K562 (cell line): ENCODE measurements at regions not wholly inside any gene's neighbourhood (a gene's known extent, or its start where the extent isn't known, plus 50 kb on each side); places are given as distances from the start of the nearest gene placed in this dataset.

Experiments used
- ATAC-seq: fragments of 200-7000 bp; cut with Tn5 transposase; 3 replicates; pipeline ENCODE4 v1.9.1; 2020; ENCODE audit warnings: moderate library complexity
- BruUV-seq: library from RNA; stranded (reverse); fragments of 400-500 nt; replicated peaks from 2 replicates; lab custom pipeline; 2021; lab: Mats Ljungman, UMichigan
- CTCF ChIA-PET: fragments of 300-600 bp; formaldehyde crosslinking; extraction: SDS; loops from one replicate; lab custom pipeline; 2021; ENCODE audit warnings: low intra/inter-chr PET ratio; lab: Yijun Ruan, JAX
- POLR2A ChIA-PET: fragments of 300-600, 350-650 bp; sonication (Branson Sonifier 250); formaldehyde crosslinking; extraction: SDS; loops from one replicate; lab custom pipeline; 2021; ENCODE audit warnings: antibody characterized with exemption, inconsistent platforms; lab: Yijun Ruan, JAX
- DNase-seq, 4 experiments: peaks; one replicate each; pipeline versions ENCODE4 v3.0.0 to v3.0.0-alpha.2; 2011 to 2018; ENCODE audit warnings: low spot score in 3 of 4, mixed read lengths in 3 of 4; ENCODE audit errors: extremely low read depth in 1 of 4
- FAIRE-seq: peaks from 2 replicates; lab custom pipeline; 2011; peaks lifted over from hg19 to GRCh38; lab: Jason Lieb, UNC
- H2AFZ ChIP-seq: 2 replicates; pipeline ENCODE4 v1.6.0; 2011; ENCODE audit warnings: low read depth, low read length, control low read depth, inconsistent platforms
- H3K27ac ChIP-seq: fragments of 200-600 bp; 3 replicates; pipeline ENCODE4 v1.8.0; 2011; ENCODE audit warnings: low read depth, mild to moderate bottlenecking, control low read depth, inconsistent platforms, low read length, moderate library complexity, mixed read lengths; ENCODE audit errors: extremely low read depth
- H3K27me3 ChIP-seq, 2 experiments: fragments of 300-600 bp in 1 of 2; 2 replicates in 1 of 2; 3 replicates in 1 of 2; pipeline versions ENCODE4 v1.6.0 to v1.8.0; 2011; ENCODE audit warnings: inconsistent platforms in 2 of 2, low read length in 2 of 2, mild to moderate bottlenecking in 1 of 2, mixed read lengths in 1 of 2, moderate library complexity in 1 of 2; ENCODE audit not compliant: control insufficient read depth in 2 of 2, insufficient read depth in 2 of 2
- H3K36me3 ChIP-seq: fragments of 300-600 bp; 3 replicates; pipeline ENCODE4 v1.8.0; 2011; ENCODE audit warnings: mild to moderate bottlenecking, low read length, inconsistent platforms; ENCODE audit not compliant: control insufficient read depth, insufficient read depth
- H3K4me1 ChIP-seq, 2 experiments: fragments of 200-600 bp in 1 of 2; replicated peaks in 1 of 2; 2 replicates in 1 of 2; 3 replicates in 1 of 2; pipeline versions ENCODE4 v1.5.1 to v1.8.0; 2011; ENCODE audit warnings: inconsistent platforms in 2 of 2, low read length in 2 of 2, mild to moderate bottlenecking in 1 of 2, mixed read lengths in 1 of 2, moderate library complexity in 1 of 2; ENCODE audit not compliant: control insufficient read depth in 2 of 2, insufficient read depth in 2 of 2
- H3K4me2 ChIP-seq: 2 replicates; pipeline ENCODE4 v1.6.1; 2011; ENCODE audit warnings: low read length, control low read depth, inconsistent platforms, mixed read lengths; ENCODE audit not compliant: insufficient read depth
- H3K4me3 ChIP-seq: fragments of 200-600 bp; sonication (generic), shearing (Covaris generic); 2 replicates; pipeline ENCODE4 v1.5.1; 2016; ENCODE audit warnings: control low read depth, inconsistent platforms
- H3K79me2 ChIP-seq: fragments of 200-600 bp; 3 replicates; pipeline ENCODE4 v1.8.0; 2011; ENCODE audit warnings: low read length, inconsistent platforms; ENCODE audit not compliant: control insufficient read depth, insufficient read depth
- H3K9ac ChIP-seq, 2 experiments: 2 replicates each; pipeline versions ENCODE4 v1.6.0 to v1.6.1; 2011; ENCODE audit warnings: low read depth in 2 of 2, low read length in 2 of 2, control low read depth in 1 of 2, inconsistent platforms in 1 of 2, mild to moderate bottlenecking in 1 of 2, mixed read lengths in 1 of 2; ENCODE audit not compliant: insufficient read depth in 1 of 2
- H3K9me1 ChIP-seq: one replicate; pipeline ENCODE4 v1.6.0; 2011; ENCODE audit warnings: inconsistent platforms, mild to moderate bottlenecking, low read length, moderate library complexity; ENCODE audit not compliant: control insufficient read depth, insufficient read depth
- H3K9me3 ChIP-seq: replicated peaks from 2 replicates; pipeline ENCODE4 v1.5.1; 2011; ENCODE audit warnings: low read depth, low read length, inconsistent platforms; ENCODE audit not compliant: control insufficient read depth, insufficient read depth
- H4K20me1 ChIP-seq: replicated peaks from 2 replicates; pipeline ENCODE4 v1.6.1; 2011; ENCODE audit warnings: low read length, inconsistent platforms, mixed read lengths; ENCODE audit not compliant: control insufficient read depth, insufficient read depth
- BDP1 ChIP-seq: IDR thresholded peaks from 3 replicates; pipeline ENCODE4 v1.6.1; 2011; ENCODE audit not compliant: insufficient read length, insufficient read depth
- CREB3 ChIP-seq: fragments of 450-650 bp; conservative IDR thresholded peaks from 2 replicates; pipeline ENCODE4 v1.6.1; 2016; ENCODE audit warnings: missing genetic modification characterization, low read depth, mild to moderate bottlenecking, missing compliant biosample characterization, moderate library complexity
- FOXK2 ChIP-seq, 2 experiments: fragments of 450-650 bp; IDR thresholded peaks in 1 of 2; conservative IDR thresholded peaks in 1 of 2; 2 replicates each; pipeline ENCODE4 v1.6.1; 2016; ENCODE audit warnings: low read depth in 2 of 2, mild to moderate bottlenecking in 1 of 2
- HLTF ChIP-seq: fragments of 450-650 bp; IDR thresholded peaks from 2 replicates; pipeline ENCODE4 v1.6.1; 2016
- NR2C2 ChIP-seq, 2 experiments: fragments of 200-800 bp in 1 of 2; sonication (Bioruptor generic) in 1 of 2; sonication (generic) in 1 of 2; formaldehyde crosslinking in 1 of 2; IDR thresholded peaks; 2 replicates each; pipeline versions ENCODE4 v1.6.1 to v1.8.0; 2016 to 2022; ENCODE audit warnings: mild to moderate bottlenecking in 1 of 2, missing compliant biosample characterization in 1 of 2, missing genetic modification characterization in 1 of 2, missing genetic modification reagents in 1 of 2
- RBFOX2 ChIP-seq: fragments of 200-400 bp; formaldehyde crosslinking; IDR thresholded peaks from 2 replicates; pipeline ENCODE4 v1.6.1; 2017; ENCODE audit warnings: low read depth, mild to moderate bottlenecking, low read length, moderate library complexity
- RHOXF2B ChIP-seq: fragments of 250-450 bp; sonication (Bioruptor Pico); conservative IDR thresholded peaks from 2 replicates; pipeline ENCODE4 v1.5.1; 2021
- SMARCA4 ChIP-seq: fragments of 450-650 bp; IDR thresholded peaks from 2 replicates; pipeline ENCODE4 v1.6.1; 2016
- XRCC4 ChIP-seq: IDR thresholded peaks from one replicate; pipeline ENCODE4 v1.6.1; 2011; ENCODE audit not compliant: insufficient read depth, insufficient read length; ENCODE audit errors: extremely low read depth
- WGBS: fragments of 100-300 bp; shearing (Covaris generic); methylation state at CpG from one replicate; pipeline ENCODE4 v1.1.6; 2016; ENCODE audit warnings: low coverage, mixed read lengths; ENCODE audit not compliant: insufficient coverage; ENCODE audit errors: missing lambda C conversion rate; 5-methylcytosine and 5-hydroxymethylcytosine counted together
- in situ Hi-C: fragments of 300-500 bp; cut with MboI; formaldehyde crosslinking; loops from 4 replicates; pipeline ENCODE4 v1.15.0; 2018; ENCODE audit warnings: inconsistent platforms, mixed read lengths
- intact Hi-C: fragments of 100-400 bp; cut with micrococcal nuclease; formaldehyde crosslinking; loops from 2 replicates; pipeline ENCODE4 v1.14.2; 2022
- TF ChIP-seq, protein P1 (sequence below): fragments of 200-400 bp; formaldehyde crosslinking; IDR thresholded peaks from 2 replicates; pipeline ENCODE4 v1.6.1; 2017; ENCODE audit warnings: mild to moderate bottlenecking, low read depth, low read length, moderate library complexity
- TF ChIP-seq, protein P2 (sequence below), 2 experiments: IDR thresholded peaks in 1 of 2; conservative IDR thresholded peaks in 1 of 2; 2 replicates each; pipeline ENCODE4 v1.6.1; 2016; ENCODE audit warnings: low read depth in 2 of 2, mild to moderate bottlenecking in 1 of 2, missing compliant biosample characterization in 1 of 2, missing genetic modification characterization in 1 of 2, moderate library complexity in 1 of 2
- TF ChIP-seq, protein P3 (sequence below): fragments of 450-650 bp; IDR thresholded peaks from 2 replicates; pipeline ENCODE4 v1.6.1; 2017; ENCODE audit warnings: antibody characterized with exemption
- TF ChIP-seq, protein P4 (sequence below): fragments of 450-650 bp; IDR thresholded peaks from 2 replicates; pipeline ENCODE4 v1.6.1; 2018; ENCODE audit warnings: mild to moderate bottlenecking, low read depth; ENCODE audit not compliant: partially characterized antibody

DNA sequence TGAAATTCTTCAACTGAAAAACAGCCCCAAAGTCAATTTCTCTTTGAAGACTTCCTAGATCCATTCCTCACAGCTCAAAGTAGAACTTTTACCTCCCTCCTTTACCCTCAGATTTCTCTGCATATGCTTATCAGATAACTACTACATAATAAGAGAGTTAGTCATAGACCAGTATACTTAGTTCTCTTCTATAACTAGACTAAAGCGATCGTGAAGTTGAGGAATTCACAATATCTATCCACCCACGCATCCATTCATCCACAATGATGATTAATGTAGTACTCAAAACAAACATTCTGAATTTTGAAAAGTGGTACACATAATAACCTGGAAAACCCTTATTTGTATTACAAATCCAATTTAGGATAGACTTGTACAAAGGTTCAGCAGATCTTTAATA lies 800.9 kb upstream of the TENM4 start:
- no peak overlapping the region for H3K4me2 ChIP-seq
- 6% methylated on average over 3 of the region's 3 CpGs for WGBS
- H3K9me1 ChIP-seq = no peaks in the 10 kb centered on the region
- BruUV-seq = no TSS peak
- in situ Hi-C loops (no loop called here), intact Hi-C loops (no loop called here)
- H3K36me3 ChIP-seq = no peaks in the 10 kb centered on the region
- no peaks in the 10 kb centered on the region for H3K79me2 ChIP-seq
- no peaks in the 10 kb centered on the region for H3K27me3 ChIP-seq
- no peaks in the 10 kb centered on the region for H3K9me3 ChIP-seq
- H3K9ac ChIP-seq = no peak overlapping the region
- H3K4me3 ChIP-seq = no peak overlapping the region
- ATAC-seq (no peak), FAIRE-seq (no peak), DNase-seq (no peak)
- H3K4me1 ChIP-seq = no peaks in the 10 kb centered on the region
- ChIA-PET CTCF (no interaction called here), POLR2A (no interaction called here)
- no peak overlapping the region for H3K27ac ChIP-seq
- no peaks in the 10 kb centered on the region for H4K20me1 ChIP-seq
- H2AFZ ChIP-seq = no peak overlapping the region
- TF ChIP-seq, protein P1, sequence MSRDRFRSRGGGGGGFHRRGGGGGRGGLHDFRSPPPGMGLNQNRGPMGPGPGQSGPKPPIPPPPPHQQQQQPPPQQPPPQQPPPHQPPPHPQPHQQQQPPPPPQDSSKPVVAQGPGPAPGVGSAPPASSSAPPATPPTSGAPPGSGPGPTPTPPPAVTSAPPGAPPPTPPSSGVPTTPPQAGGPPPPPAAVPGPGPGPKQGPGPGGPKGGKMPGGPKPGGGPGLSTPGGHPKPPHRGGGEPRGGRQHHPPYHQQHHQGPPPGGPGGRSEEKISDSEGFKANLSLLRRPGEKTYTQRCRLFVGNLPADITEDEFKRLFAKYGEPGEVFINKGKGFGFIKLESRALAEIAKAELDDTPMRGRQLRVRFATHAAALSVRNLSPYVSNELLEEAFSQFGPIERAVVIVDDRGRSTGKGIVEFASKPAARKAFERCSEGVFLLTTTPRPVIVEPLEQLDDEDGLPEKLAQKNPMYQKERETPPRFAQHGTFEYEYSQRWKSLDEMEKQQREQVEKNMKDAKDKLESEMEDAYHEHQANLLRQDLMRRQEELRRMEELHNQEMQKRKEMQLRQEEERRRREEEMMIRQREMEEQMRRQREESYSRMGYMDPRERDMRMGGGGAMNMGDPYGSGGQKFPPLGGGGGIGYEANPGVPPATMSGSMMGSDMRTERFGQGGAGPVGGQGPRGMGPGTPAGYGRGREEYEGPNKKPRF = no peak
- TF ChIP-seq CREB3 (tag) = no peak
- no peak for TF ChIP-seq BDP1
- TF ChIP-seq FOXK2 (conservative IDR thresholded peaks at IDR 0.05 in 1 of 2, IDR thresholded peaks at IDR 0.05 in 1 of 2; ENCODE audit: low read depth in 2 of 2) = no peak
- no peak for TF ChIP-seq RBFOX2
- TF ChIP-seq RHOXF2B (CRISPR knock-in tag) = no peak
- no peak for TF ChIP-seq NR2C2 (CRISPR knock-in tag; IDR thresholded peaks at IDR 0.05)
- no peak for TF ChIP-seq NR2C2 (tag; IDR thresholded peaks at IDR 0.05)
- no peak for TF ChIP-seq SMARCA4
- TF ChIP-seq XRCC4 = no peak
- TF ChIP-seq, protein P2, sequence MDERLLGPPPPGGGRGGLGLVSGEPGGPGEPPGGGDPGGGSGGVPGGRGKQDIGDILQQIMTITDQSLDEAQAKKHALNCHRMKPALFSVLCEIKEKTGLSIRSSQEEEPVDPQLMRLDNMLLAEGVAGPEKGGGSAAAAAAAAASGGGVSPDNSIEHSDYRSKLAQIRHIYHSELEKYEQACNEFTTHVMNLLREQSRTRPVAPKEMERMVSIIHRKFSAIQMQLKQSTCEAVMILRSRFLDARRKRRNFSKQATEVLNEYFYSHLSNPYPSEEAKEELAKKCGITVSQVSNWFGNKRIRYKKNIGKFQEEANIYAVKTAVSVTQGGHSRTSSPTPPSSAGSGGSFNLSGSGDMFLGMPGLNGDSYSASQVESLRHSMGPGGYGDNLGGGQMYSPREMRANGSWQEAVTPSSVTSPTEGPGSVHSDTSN (CRISPR knock-in tag; IDR thresholded peaks at IDR 0.05; ENCODE audit: low read depth) = no peak
- TF ChIP-seq, protein P2 (tag; conservative IDR thresholded peaks at IDR 0.05; ENCODE audit: low read depth) = no peak
- TF ChIP-seq, protein P3, sequence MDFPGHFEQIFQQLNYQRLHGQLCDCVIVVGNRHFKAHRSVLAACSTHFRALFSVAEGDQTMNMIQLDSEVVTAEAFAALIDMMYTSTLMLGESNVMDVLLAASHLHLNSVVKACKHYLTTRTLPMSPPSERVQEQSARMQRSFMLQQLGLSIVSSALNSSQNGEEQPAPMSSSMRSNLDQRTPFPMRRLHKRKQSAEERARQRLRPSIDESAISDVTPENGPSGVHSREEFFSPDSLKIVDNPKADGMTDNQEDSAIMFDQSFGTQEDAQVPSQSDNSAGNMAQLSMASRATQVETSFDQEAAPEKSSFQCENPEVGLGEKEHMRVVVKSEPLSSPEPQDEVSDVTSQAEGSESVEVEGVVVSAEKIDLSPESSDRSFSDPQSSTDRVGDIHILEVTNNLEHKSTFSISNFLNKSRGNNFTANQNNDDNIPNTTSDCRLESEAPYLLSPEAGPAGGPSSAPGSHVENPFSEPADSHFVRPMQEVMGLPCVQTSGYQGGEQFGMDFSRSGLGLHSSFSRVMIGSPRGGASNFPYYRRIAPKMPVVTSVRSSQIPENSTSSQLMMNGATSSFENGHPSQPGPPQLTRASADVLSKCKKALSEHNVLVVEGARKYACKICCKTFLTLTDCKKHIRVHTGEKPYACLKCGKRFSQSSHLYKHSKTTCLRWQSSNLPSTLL = no peak
- TF ChIP-seq, protein P4, sequence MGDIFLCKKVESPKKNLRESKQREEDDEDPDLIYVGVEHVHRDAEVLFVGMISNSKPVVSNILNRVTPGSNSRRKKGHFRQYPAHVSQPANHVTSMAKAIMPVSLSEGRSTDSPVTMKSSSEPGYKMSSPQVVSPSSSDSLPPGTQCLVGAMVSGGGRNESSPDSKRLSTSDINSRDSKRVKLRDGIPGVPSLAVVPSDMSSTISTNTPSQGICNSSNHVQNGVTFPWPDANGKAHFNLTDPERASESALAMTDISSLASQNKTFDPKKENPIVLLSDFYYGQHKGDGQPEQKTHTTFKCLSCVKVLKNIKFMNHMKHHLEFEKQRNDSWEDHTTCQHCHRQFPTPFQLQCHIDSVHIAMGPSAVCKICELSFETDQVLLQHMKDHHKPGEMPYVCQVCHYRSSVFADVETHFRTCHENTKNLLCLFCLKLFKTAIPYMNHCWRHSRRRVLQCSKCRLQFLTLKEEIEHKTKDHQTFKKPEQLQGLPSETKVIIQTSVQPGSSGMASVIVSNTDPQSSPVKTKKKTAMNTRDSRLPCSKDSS = no peak
- TF ChIP-seq HLTF = no peak
